SIG-M5 (cell line): ENCODE measurements at regions not wholly inside any gene's neighbourhood (a gene's known extent, or its start where the extent isn't known, plus 50 kb on each side); places are given as distances from the start of the nearest gene placed in this dataset.
A peak's percentile ranks its signal among the peaks of the same experiment; 100 is the strongest.

Experiments used
- DNase-seq: peaks from one replicate; lab custom pipeline; 2025; lab: John Stamatoyannopoulos, UW

DNA sequence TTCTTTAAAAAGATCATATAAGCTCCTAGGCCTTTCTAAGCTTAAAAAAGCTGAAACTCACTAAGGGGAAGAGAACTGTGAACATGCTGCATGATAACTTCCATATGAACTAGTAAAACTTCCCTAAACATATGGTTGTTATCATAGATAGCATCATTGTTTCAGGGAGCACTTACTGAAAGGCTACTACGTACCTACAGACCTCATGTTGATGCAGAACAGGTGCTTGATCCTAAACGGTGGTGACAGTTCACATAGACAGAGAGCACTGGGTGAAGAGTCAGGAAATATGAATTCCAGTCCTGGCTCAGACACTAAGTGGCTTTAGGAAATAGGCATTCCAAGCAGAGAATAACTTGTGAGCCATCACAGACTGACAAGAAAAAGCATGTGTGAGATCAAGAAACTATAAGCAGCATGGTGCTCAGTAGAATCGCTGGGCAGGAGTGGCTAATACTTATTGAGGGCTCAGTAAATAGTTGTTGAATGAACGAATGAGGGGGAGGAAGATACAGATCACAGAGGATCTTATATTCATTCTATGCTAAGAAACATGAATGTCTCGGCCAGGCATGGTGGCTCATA, 78.4 kb upstream of the NUDT4 start:
- DNase-seq, result no peak

DNA sequence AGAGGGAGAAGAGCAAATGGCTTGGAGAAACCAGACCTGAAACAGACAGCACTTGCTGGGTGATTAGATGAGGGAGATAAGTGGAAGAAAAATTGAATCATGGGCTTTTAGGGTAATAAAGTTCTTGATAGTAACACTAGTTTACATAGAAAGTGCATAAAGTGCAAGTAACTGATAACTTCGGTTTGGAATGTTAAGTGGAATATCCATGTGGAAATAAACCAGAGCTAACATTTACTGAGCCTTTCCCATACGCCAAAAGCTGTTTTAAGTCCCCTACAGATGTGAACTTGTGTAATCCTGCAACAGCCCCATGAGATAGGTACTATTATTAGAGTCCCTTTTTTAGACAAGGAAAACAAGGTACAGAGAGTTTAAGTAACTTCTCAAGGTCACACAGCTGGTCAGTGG, 77.1 kb upstream of the NUDT4 start:
- no peak for DNase-seq

GRCh38 chr12:93302331-93303229, 75.1 kb upstream of the NUDT4 start:
- DNase-seq, result no peak

- DNase-seq, result no peak
Observed at GRCh38 chr12:93306636-93307035, 71.1 kb upstream of the NUDT4 start.

- no peak for DNase-seq
Observed at GRCh38 chr12:93308281-93308680, 69.4 kb upstream of the NUDT4 start.

GRCh38 chr12:93311827-93312226, 65.9 kb upstream of the NUDT4 start:
- no peak for DNase-seq

DNA sequence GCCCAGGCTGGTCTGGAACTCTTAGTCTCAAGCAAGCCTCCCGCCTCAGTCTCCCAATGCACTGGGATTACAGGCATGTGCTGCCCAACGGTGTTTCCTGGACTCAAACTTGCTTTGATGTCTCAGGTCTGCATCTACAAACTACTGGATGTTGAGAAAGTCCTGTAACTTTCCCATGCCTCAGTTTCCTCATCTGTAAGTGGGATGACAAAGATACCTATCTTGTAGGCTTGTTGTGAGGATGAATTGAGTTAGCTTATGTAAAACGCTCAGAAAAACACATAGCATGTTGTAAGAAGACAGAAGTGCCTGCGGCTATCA, 63.6 kb upstream of the NUDT4 start:
- no peak for DNase-seq

DNA sequence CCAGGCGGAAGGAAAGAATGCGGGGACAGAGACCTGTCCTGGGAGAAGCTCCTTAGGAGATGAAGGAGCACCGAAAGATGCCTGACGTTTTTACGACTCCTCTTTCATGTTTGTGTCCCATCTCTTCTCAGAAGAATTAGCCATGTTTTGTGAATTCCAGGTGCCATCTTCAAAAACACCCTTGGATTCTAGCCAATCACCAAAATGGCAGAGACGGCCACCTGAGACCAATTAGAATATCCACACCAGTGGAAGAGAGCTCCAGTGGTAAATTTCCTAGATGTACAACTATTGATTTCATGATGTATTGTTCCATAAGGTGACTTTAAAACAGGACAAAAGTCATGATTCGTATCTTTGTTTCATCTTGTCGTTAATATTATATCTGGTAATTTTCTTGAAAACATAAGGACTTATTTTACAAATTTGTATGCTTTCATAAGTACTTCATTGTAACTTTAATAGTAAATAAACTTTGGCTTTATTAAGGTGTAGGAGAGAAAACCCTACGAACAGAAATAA, 62.3 kb upstream of the NUDT4 start:
- DNase-seq, result no peak

DNA sequence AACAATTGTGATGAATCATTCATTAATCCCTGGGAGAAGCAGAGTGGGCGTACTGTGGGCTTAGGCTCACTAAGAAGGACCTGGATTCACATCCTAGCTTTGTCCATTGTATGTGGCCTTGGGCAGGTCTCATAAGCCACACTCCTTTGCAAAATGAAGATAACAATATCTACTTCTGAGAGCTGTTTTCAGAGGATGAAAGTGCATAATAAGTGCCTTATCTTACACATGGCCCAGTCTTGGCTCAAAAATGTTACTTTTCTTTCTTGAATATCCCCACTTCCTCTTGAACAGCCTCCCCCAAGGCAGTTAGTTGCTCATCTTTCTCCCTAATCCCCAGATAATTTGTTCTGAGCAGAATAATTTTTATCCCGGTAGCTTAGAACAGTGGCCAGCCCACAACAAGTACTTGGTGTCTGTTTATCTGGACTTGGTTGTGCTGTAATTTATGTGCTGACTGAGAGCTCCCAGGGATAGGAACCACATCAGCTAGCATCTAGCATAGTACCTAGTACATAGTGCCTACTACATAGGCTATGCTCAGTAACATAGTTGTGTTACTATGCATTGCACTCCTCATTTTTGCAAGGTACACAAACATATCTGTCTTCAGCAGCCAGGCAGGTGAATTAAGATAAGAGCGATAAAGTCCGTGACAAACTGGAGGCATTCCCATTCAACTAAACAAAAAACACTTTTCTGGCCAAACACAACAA, 61.7 kb upstream of the NUDT4 start:
- DNase-seq, result no peak

- DNase-seq, result no peak
Observed at GRCh38 chr12:93316623-93316971, 61.1 kb upstream of the NUDT4 start.

DNA sequence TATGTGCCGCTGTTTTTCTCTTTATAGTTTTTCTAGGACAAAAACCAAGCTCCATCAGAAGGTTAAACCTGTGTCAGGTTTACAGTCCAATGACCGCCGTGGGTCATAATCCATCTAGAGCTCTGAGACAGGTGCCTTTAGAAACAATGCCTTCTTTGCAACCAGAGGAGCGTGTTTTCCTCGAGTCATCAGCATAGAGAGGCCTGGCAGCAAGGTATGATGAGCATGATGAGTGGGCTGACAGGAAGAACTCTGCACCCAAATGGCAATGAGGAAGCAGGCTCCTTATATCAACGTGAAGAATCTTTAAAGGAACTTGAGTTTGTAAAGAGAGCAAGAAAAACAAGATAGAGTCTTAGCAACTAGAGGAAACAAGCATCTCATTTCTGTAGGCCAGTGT, 60.5 kb upstream of the NUDT4 start:
- DNase-seq, result peak; percentile 32

- DNase-seq, result no peak
Observed at GRCh38 chr12:93318720-93319522, 58.8 kb upstream of the NUDT4 start.

GRCh38 chr12:93319523-93320050, 58.1 kb upstream of the NUDT4 start:
- DNase-seq, result no peak

DNA sequence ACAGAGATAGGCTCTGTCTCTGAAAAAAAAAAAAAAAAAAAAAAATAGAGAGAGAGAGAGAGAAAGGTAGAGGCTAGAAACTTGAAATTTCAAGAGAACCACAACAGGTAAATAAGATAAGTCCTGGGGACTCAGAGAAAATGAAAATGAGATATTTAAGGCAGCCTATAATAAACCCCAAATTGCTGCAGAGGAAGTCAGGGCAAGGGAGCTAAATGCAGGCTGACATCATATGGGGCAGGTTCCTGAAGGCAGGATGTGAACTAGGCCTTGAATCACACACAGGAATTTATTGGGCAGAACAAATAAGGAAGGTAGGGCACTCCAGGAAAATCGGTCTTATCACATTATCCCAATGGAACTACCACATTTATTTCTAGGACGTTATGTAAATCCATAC, 54.9 kb upstream of the NUDT4 start:
- DNase-seq, result no peak

- DNase-seq, result no peak
Observed at GRCh38 chr12:93323625-93324329, 53.9 kb upstream of the NUDT4 start.

DNA sequence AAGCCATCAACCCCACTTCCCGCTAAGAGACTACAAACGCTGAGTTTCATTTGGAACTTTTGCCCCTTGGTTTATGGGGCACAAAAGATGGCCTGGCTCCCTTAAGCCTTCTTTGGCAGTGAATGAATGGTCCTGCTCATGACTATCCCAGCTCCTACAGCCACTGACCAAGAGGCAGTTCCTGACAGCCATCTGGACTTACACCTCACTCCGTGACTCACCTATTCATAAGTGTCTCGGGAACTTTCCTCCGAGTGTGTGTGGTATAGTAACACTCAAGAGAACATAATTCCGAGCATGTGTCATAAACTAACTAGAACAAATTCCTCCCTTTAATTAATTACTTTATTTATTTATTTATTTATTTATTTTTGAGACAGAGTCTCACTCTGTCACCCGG, 51.9 kb upstream of the NUDT4 start:
- DNase-seq, result no peak
